Stimulated activated CD4-positive, alpha-beta T cell treated with anti-CD3 and anti-CD28 coated beads, Interleukin-1b, Interleukin-23, amount 100 ng/mL, for 24 hours (primary cell): ENCODE measurements at regions not wholly inside any gene's neighbourhood (a gene's known extent, or its start where the extent isn't known, plus 50 kb on each side); places are given as distances from the start of the nearest gene placed in this dataset.
"Not testable (repeated sequence)": the region's sequence is repeated elsewhere in the genome, so short reads cannot be mapped to it uniquely, and the experiment has no call there.

Experiments used
- DNase-seq, 4 experiments: peaks; one replicate each; pipeline ENCODE4 v3.0.0-alpha.2; 2020; ENCODE audit warnings: low read depth in 4 of 4, low spot score in 1 of 4

- not testable (repeated sequence) for DNase-seq
Observed at GRCh38 chr7:149992366-149992765, 118.6 kb downstream of the ATP6V0E2 start.

- DNase-seq = not testable (repeated sequence)
Observed at GRCh38 chr7:149995369-149996026, 121.7 kb downstream of the ATP6V0E2 start.

- peak in 1 of 4 experiments; percentile 1 for DNase-seq
Observed at GRCh38 chr7:150000780-150001599, 127.2 kb downstream of the ATP6V0E2 start.

- DNase-seq = no peak
Observed at GRCh38 chr7:150003304-150003810, 129.6 kb downstream of the ATP6V0E2 start.

- DNase-seq = not testable (repeated sequence)
Observed at GRCh38 chr7:150003973-150004372, 130.2 kb downstream of the ATP6V0E2 start.

GRCh38 chr7:150004843-150005242, 131.1 kb downstream of the ATP6V0E2 start:
- DNase-seq = not testable (repeated sequence)

GRCh38 chr7:150009620-150010303, 136.0 kb downstream of the ATP6V0E2 start:
- DNase-seq = not testable (repeated sequence)

- not testable (repeated sequence) for DNase-seq
Observed at GRCh38 chr7:150016651-150017189, 143.0 kb downstream of the ATP6V0E2 start.

- not testable (repeated sequence) for DNase-seq
Observed at GRCh38 chr7:150020210-150020609, 146.4 kb downstream of the ATP6V0E2 start.

GRCh38 chr7:150024550-150025490, 151.1 kb downstream of the ATP6V0E2 start:
- DNase-seq = not testable (repeated sequence)

GRCh38 chr7:150025802-150026201, 152.0 kb downstream of the ATP6V0E2 start:
- not testable (repeated sequence) for DNase-seq

- not testable (repeated sequence) for DNase-seq
Observed at GRCh38 chr7:150028344-150029012, 154.7 kb downstream of the ATP6V0E2 start.

GRCh38 chr7:150029013-150029389, 155.2 kb downstream of the ATP6V0E2 start:
- DNase-seq = not testable (repeated sequence)

GRCh38 chr7:150031733-150032132, 158.0 kb downstream of the ATP6V0E2 start:
- not testable (repeated sequence) for DNase-seq

- not testable (repeated sequence) for DNase-seq
Observed at GRCh38 chr7:150033711-150034110, 159.9 kb downstream of the ATP6V0E2 start.

- not testable (repeated sequence) for DNase-seq
Observed at GRCh38 chr7:150035769-150036168, 162.0 kb downstream of the ATP6V0E2 start.

GRCh38 chr7:150039061-150039460, 165.3 kb downstream of the ATP6V0E2 start:
- not testable (repeated sequence) for DNase-seq

GRCh38 chr7:150042281-150042680, 168.5 kb downstream of the ATP6V0E2 start:
- not testable (repeated sequence) for DNase-seq

GRCh38 chr7:150044771-150045170, 171.0 kb downstream of the ATP6V0E2 start:
- not testable (repeated sequence) for DNase-seq
